Mesenchymal stem cell (in vitro differentiated cells and primary cell): ENCODE measurements at regions not wholly inside any gene's neighbourhood (a gene's known extent, or its start where the extent isn't known, plus 50 kb on each side); places are given as distances from the start of the nearest gene placed in this dataset.

Source experiments
- DNase-seq: peaks from one replicate; pipeline ENCODE4 v3.0.0-alpha.2; 2013
- H2AFZ ChIP-seq: one replicate; pipeline ENCODE4 v1.6.1; 2013; ENCODE audit warnings: low read depth, mild to moderate bottlenecking, control low read depth, inconsistent platforms, low read length, moderate library complexity
- H2AK5ac ChIP-seq: 2 replicates; pipeline ENCODE4 v1.6.1; 2013; ENCODE audit warnings: low read length, moderate library complexity, mild to moderate bottlenecking, inconsistent platforms; ENCODE audit not compliant: severe bottlenecking
- H2BK120ac ChIP-seq: one replicate; pipeline ENCODE4 v1.6.1; 2013; ENCODE audit warnings: low read depth, mild to moderate bottlenecking, inconsistent platforms, low read length, moderate library complexity
- H2BK12ac ChIP-seq, 2 experiments: one replicate each; pipeline ENCODE4 v1.6.1; 2013; ENCODE audit warnings: inconsistent platforms in 2 of 2, low read length in 2 of 2, mild to moderate bottlenecking in 2 of 2, moderate library complexity in 2 of 2, control low read depth in 1 of 2
- H2BK15ac ChIP-seq: one replicate; pipeline ENCODE4 v1.6.1; 2013; ENCODE audit warnings: mild to moderate bottlenecking, low read depth, inconsistent platforms; ENCODE audit not compliant: poor library complexity, severe bottlenecking
- H2BK5ac ChIP-seq: 2 replicates; pipeline ENCODE4 v1.6.1; 2013; ENCODE audit warnings: low read depth, mild to moderate bottlenecking, low read length, control low read depth, inconsistent platforms; ENCODE audit not compliant: poor library complexity, severe bottlenecking
- H3K14ac ChIP-seq, 2 experiments: one replicate each; pipeline ENCODE4 v1.6.1; 2013; ENCODE audit warnings: inconsistent platforms in 2 of 2, low read length in 2 of 2, control low read depth in 1 of 2, mild to moderate bottlenecking in 1 of 2, moderate library complexity in 1 of 2
- H3K18ac ChIP-seq, 2 experiments: one replicate each; pipeline ENCODE4 v1.6.1; 2013; ENCODE audit warnings: inconsistent platforms in 2 of 2, low read length in 2 of 2, control low read depth in 1 of 2, low read depth in 1 of 2, mild to moderate bottlenecking in 1 of 2
- H3K23ac ChIP-seq, 2 experiments: one replicate each; pipeline ENCODE4 v1.6.1; 2013; ENCODE audit warnings: inconsistent platforms in 2 of 2, low read length in 2 of 2, mild to moderate bottlenecking in 2 of 2, moderate library complexity in 2 of 2, control low read depth in 1 of 2
- H3K27ac ChIP-seq: 2 replicates; pipeline ENCODE4 v1.5.1; 2013; ENCODE audit warnings: mild to moderate bottlenecking, moderate library complexity, low read length, control low read depth, inconsistent platforms; ENCODE audit not compliant: poor library complexity, severe bottlenecking
- H3K27me3 ChIP-seq, 2 experiments: 2 replicates each; pipeline versions ENCODE4 v1.6.1 to v1.7.0; 2013; ENCODE audit warnings: low read length in 2 of 2, mild to moderate bottlenecking in 2 of 2, moderate library complexity in 2 of 2, control low read depth in 1 of 2, inconsistent platforms in 1 of 2; ENCODE audit not compliant: control insufficient read depth in 1 of 2, insufficient read depth in 1 of 2
- H3K36me3 ChIP-seq, 2 experiments: 2 replicates each; pipeline versions ENCODE4 v1.6.1 to v1.7.0; 2013; ENCODE audit warnings: low read length in 2 of 2, control low read depth in 1 of 2, inconsistent platforms in 1 of 2, low read depth in 1 of 2, mild to moderate bottlenecking in 1 of 2; ENCODE audit not compliant: insufficient read depth in 2 of 2, control insufficient read depth in 1 of 2
- H3K4ac ChIP-seq, 2 experiments: one replicate each; pipeline ENCODE4 v1.6.1; 2013; ENCODE audit warnings: inconsistent platforms in 2 of 2, low read length in 2 of 2, mild to moderate bottlenecking in 2 of 2, moderate library complexity in 2 of 2, control low read depth in 1 of 2, low read depth in 1 of 2
- H3K4me1 ChIP-seq: 2 replicates; pipeline ENCODE4 v1.6.1; 2013; ENCODE audit warnings: low read depth, low read length, control low read depth; ENCODE audit not compliant: control insufficient read depth, insufficient read depth
- H3K4me2 ChIP-seq: 2 replicates; pipeline ENCODE4 v1.6.1; 2013; ENCODE audit warnings: low read length, mild to moderate bottlenecking, inconsistent platforms; ENCODE audit not compliant: poor library complexity, severe bottlenecking
- H3K4me3 ChIP-seq, 2 experiments: 2 replicates each; pipeline versions ENCODE4 v1.5.1 to v1.7.0; 2013; ENCODE audit warnings: low read length in 2 of 2, mild to moderate bottlenecking in 2 of 2, control low read depth in 1 of 2, low read depth in 1 of 2; ENCODE audit not compliant: insufficient read depth in 1 of 2
- H3K79me1 ChIP-seq: replicated peaks from 2 replicates; pipeline ENCODE4 v1.6.1; 2013; ENCODE audit warnings: mild to moderate bottlenecking, control low read depth, low read length, inconsistent platforms; ENCODE audit not compliant: poor library complexity, severe bottlenecking
- H3K9ac ChIP-seq: 2 replicates; pipeline ENCODE4 v1.7.0; 2013; ENCODE audit warnings: mild to moderate bottlenecking, low read length, moderate library complexity
- H3K9me3 ChIP-seq: 2 replicates; pipeline ENCODE4 v1.7.0; 2013; ENCODE audit warnings: mild to moderate bottlenecking, low read length; ENCODE audit not compliant: control insufficient read depth
- H4K8ac ChIP-seq: one replicate; pipeline ENCODE4 v1.6.1; 2013; ENCODE audit warnings: inconsistent platforms, mild to moderate bottlenecking, low read length, moderate library complexity
- H4K91ac ChIP-seq: one replicate; pipeline ENCODE4 v1.6.1; 2013; ENCODE audit warnings: mild to moderate bottlenecking, low read length, inconsistent platforms
- WGBS: methylation state at CpG from one replicate; pipeline ENCODE4 v1.1.7; 2013; ENCODE audit warnings: mixed read lengths; 5-methylcytosine and 5-hydroxymethylcytosine counted together

DNA sequence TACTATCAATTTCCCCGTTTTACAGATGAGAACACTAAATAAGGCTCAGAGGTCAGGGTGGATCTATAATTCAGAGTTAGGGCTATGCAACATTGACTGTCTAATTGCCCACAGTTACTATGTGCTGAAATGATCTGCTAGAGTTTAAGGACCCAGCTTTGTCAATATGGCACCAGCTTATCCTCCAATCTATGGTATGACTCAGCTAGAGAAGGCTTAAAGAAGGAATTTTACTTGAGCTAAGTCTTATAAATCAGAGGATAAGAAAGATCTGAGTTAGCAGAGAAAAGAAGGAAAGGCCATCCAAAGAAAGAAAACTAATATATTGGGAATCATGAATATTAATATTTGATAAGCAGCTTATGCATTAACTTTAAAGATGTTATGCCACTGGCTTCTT, 78.1 kb downstream of the ASB9 start:
- H2AK5ac ChIP-seq: no peak overlapping the region
- H3K18ac ChIP-seq: no peak overlapping the region
- no peak overlapping the region for H2BK15ac ChIP-seq
- no CpG with 5 or more reads among the region's 1 CpG for WGBS
- H2BK120ac ChIP-seq: no peak overlapping the region
- no peak overlapping the region for H4K8ac ChIP-seq
- no peak overlapping the region for H3K14ac ChIP-seq
- no peaks in the 10 kb centered on the region for H3K27me3 ChIP-seq
- no peak overlapping the region for H3K4me2 ChIP-seq
- no peak overlapping the region for H2BK12ac ChIP-seq
- no peak overlapping the region for H2BK5ac ChIP-seq
- no peak overlapping the region for H4K91ac ChIP-seq
- H3K27ac ChIP-seq: no peak overlapping the region
- no peak overlapping the region for H3K23ac ChIP-seq
- no peak overlapping the region for H3K9ac ChIP-seq
- H3K9me3 ChIP-seq: no peaks in the 10 kb centered on the region
- H2AFZ ChIP-seq: no peak overlapping the region
- DNase-seq: no peak
- H3K79me1 ChIP-seq: no peaks in the 10 kb centered on the region
- no peaks in the 10 kb centered on the region for H3K36me3 ChIP-seq
- H3K4ac ChIP-seq: no peak overlapping the region
- H3K4me3 ChIP-seq: no peak overlapping the region
- H3K4me1 ChIP-seq: no peaks in the 10 kb centered on the region

DNA sequence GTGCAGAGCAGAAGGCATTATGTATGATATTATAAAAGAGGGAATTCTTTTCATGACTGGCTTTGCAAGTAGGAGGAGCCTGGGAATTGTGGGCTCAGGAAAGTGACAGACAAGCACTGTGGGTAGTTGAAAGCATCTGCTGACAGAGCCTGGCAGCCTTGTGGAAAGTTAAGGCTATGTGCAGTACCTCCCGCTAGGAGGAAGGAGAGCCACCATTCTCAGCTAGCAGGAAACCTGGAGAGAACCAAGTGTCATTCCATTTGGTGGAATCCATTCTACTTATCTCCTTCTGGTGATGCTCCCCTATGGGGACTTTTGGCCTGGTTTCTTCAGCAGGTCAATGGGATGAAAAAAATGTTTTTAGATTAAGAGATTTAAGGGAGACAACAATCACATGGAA, 81.8 kb downstream of the ASB9 start:
- Histone ChIP-seq H3K23ac (no peak overlapping the region), H3K4me2 (no peak overlapping the region), H3K4me1 (no peaks in the 10 kb centered on the region), H3K4me3 (no peak overlapping the region), H3K18ac (no peak overlapping the region), H2BK15ac (no peak overlapping the region), H2BK5ac (no peak overlapping the region), H3K4ac (no peak overlapping the region), H3K27ac (no peak overlapping the region), H4K8ac (no peak overlapping the region), H2BK120ac (no peak overlapping the region), H3K36me3 (no peaks in the 10 kb centered on the region), H2BK12ac (no peak overlapping the region), H4K91ac (no peak overlapping the region), H2AK5ac (no peak overlapping the region), H2AFZ (no peak overlapping the region), H3K14ac (no peak overlapping the region), H3K9ac (no peak overlapping the region), H3K9me3 (no peaks in the 10 kb centered on the region), H3K79me1 (no peaks in the 10 kb centered on the region), H3K27me3 (no peaks in the 10 kb centered on the region)
- no peak for DNase-seq
- WGBS: no CpG with 5 or more reads among the region's 1 CpG

DNA sequence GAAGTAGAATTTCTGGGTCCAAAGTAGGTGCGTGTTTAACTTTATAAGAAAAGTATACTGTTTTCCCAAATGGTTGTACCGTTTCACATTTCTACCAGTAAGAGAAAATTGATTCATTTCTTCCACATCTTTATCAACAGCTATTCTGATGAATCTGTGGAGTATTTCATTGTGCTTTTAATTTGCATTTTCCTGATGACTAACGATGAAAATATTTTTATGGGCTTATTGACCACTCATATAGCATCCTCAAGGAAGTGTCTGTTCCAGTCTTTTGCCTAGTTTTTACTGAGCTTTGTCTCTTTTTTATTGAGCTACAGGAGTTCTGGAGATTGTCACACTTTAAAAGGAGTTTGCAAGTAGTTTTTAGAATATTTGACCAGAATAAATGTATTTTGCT, 92.6 kb downstream of the ASB9 start:
- Histone ChIP-seq H3K9me3 (no peaks in the 10 kb centered on the region), H2BK120ac (no peak overlapping the region), H2BK15ac (no peak overlapping the region), H4K8ac (no peak overlapping the region), H2BK12ac (no peak overlapping the region), H3K79me1 (no peaks in the 10 kb centered on the region), H3K4ac (no peak overlapping the region), H3K4me3 (no peak overlapping the region), H3K27ac (no peak overlapping the region), H3K18ac (no peak overlapping the region), H2BK5ac (no peak overlapping the region), H3K23ac (no peak overlapping the region), H4K91ac (no peak overlapping the region), H2AK5ac (no peak overlapping the region), H3K9ac (no peak overlapping the region), H2AFZ (no peak overlapping the region), H3K36me3 (no peaks in the 10 kb centered on the region), H3K4me2 (no peak overlapping the region), H3K27me3 (no peaks in the 10 kb centered on the region), H3K4me1 (no peaks in the 10 kb centered on the region), H3K14ac (no peak overlapping the region)
- WGBS: no CpG with 5 or more reads among the region's 3 CpGs
- DNase-seq: peak; percentile 7

DNA sequence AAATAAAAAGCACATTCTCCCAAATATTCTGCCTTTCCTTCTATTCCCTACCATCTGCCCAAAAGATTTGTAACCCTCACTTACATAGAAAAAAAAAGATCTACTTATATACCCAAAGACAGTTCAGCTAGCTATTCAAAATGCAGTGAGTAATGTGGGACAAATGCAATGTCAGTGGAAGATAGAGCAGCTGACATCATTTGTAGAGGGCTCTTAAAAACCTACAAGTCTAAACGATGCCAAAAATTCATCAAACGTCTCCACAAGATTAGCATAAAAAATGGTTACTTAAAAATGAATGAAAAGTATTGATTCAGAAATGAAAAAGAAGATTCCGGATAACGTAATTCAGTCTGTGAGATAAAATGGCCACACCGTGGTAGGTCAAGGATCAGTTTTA, 96.5 kb downstream of the ASB9 start:
- DNase-seq: no peak
- H3K9me3 ChIP-seq: no peaks in the 10 kb centered on the region
- H3K9ac ChIP-seq: no peak overlapping the region
- no peak overlapping the region for H2AK5ac ChIP-seq
- no peak overlapping the region for H2AFZ ChIP-seq
- H2BK120ac ChIP-seq: no peak overlapping the region
- H4K8ac ChIP-seq: no peak overlapping the region
- H2BK12ac ChIP-seq: no peak overlapping the region
- H3K18ac ChIP-seq: no peak overlapping the region
- H3K4me1 ChIP-seq: no peaks in the 10 kb centered on the region
- no peak overlapping the region for H2BK5ac ChIP-seq
- H3K36me3 ChIP-seq: no peaks in the 10 kb centered on the region
- WGBS: 94% methylated on average over 3 of the region's 5 CpGs
- no peaks in the 10 kb centered on the region for H3K27me3 ChIP-seq
- H3K27ac ChIP-seq: no peak overlapping the region
- no peak overlapping the region for H3K4ac ChIP-seq
- H3K14ac ChIP-seq: no peak overlapping the region
- no peak overlapping the region for H3K23ac ChIP-seq
- no peak overlapping the region for H4K91ac ChIP-seq
- H3K4me2 ChIP-seq: no peak overlapping the region
- no peak overlapping the region for H3K4me3 ChIP-seq
- no peaks in the 10 kb centered on the region for H3K79me1 ChIP-seq
- no peak overlapping the region for H2BK15ac ChIP-seq
